Smooth muscle cell (in vitro differentiated cells): ENCODE measurements at regions not wholly inside any gene's neighbourhood (a gene's known extent, or its start where the extent isn't known, plus 50 kb on each side); places are given as distances from the start of the nearest gene placed in this dataset.
A peak's percentile ranks its signal among the peaks of the same experiment; 100 is the strongest.

Source experiments
- DNase-seq: peaks from one replicate; lab custom pipeline; 2025; ENCODE audit not compliant: unreplicated experiment; lab: John Stamatoyannopoulos, UW
- H2AFZ ChIP-seq: fragments of 200-600 bp; sonication (generic); 2 replicates; pipeline ENCODE4 v1.6.0; 2016; ENCODE audit warnings: antibody characterized with exemption, low read depth, mild to moderate bottlenecking
- H3F3A ChIP-seq: fragments of 200-600 bp; sonication (generic); 2 replicates; pipeline ENCODE4 v1.6.0; 2017; ENCODE audit warnings: antibody characterized with exemption, low read depth
- H3K27ac ChIP-seq: fragments of 200-600 bp; sonication (generic); 2 replicates; pipeline ENCODE4 v1.5.1; 2016; ENCODE audit warnings: low read depth, mild to moderate bottlenecking
- H3K27me3 ChIP-seq: fragments of 200-600 bp; sonication (generic); 2 replicates; pipeline ENCODE4 v1.6.1; 2016; ENCODE audit warnings: low read depth, mild to moderate bottlenecking
- H3K36me3 ChIP-seq: fragments of 200-600 bp; sonication (generic); 2 replicates; pipeline ENCODE4 v1.5.1; 2016; ENCODE audit warnings: low read depth
- H3K4me1 ChIP-seq: fragments of 200-600 bp; sonication (generic); 2 replicates; pipeline ENCODE4 v1.5.1; 2016; ENCODE audit warnings: low read depth
- H3K4me2 ChIP-seq: fragments of 200-600 bp; sonication (generic); 2 replicates; pipeline ENCODE4 v1.6.0; 2016; ENCODE audit warnings: mild to moderate bottlenecking
- H3K4me3 ChIP-seq: fragments of 200-600 bp; sonication (generic); 2 replicates; pipeline ENCODE4 v1.5.1; 2016; ENCODE audit warnings: mild to moderate bottlenecking
- H3K79me2 ChIP-seq: fragments of 200-600 bp; sonication (generic); 2 replicates; pipeline ENCODE4 v1.6.0; 2016; ENCODE audit warnings: low read depth, mild to moderate bottlenecking
- H3K9ac ChIP-seq: fragments of 200-600 bp; sonication (generic); 2 replicates; pipeline ENCODE4 v1.6.0; 2016; ENCODE audit warnings: low read depth
- H3K9me3 ChIP-seq: fragments of 200-600 bp; sonication (generic); replicated peaks from 2 replicates; pipeline ENCODE4 v1.5.1; 2016; ENCODE audit warnings: low read depth
- H4K20me1 ChIP-seq: fragments of 200-600 bp; sonication (generic); 2 replicates; pipeline ENCODE4 v1.6.0; 2016; ENCODE audit warnings: low read depth
- WGBS: methylation state at CpG from one replicate; pipeline ENCODE4 v1.1.7; 2016; ENCODE audit warnings: low lambda C conversion rate; 5-methylcytosine and 5-hydroxymethylcytosine counted together
- TF ChIP-seq, protein P1 (sequence below): fragments of 200-600 bp; sonication (generic); IDR thresholded peaks from 2 replicates; pipeline ENCODE4 v1.5.1; 2017; ENCODE audit warnings: borderline replicate concordance, mild to moderate bottlenecking, antibody characterized with exemption; ENCODE audit not compliant: insufficient read depth, poor library complexity, severe bottlenecking

- H3K4me1 ChIP-seq, result no peaks in the 10 kb centered on the region
- H3K27ac ChIP-seq, result peak overlapping the region; percentile 61
- no peaks in the 10 kb centered on the region for H3K79me2 ChIP-seq
- H3F3A ChIP-seq, result peaks cover 7% of the 10 kb centered on the region
- TF ChIP-seq, protein P1, sequence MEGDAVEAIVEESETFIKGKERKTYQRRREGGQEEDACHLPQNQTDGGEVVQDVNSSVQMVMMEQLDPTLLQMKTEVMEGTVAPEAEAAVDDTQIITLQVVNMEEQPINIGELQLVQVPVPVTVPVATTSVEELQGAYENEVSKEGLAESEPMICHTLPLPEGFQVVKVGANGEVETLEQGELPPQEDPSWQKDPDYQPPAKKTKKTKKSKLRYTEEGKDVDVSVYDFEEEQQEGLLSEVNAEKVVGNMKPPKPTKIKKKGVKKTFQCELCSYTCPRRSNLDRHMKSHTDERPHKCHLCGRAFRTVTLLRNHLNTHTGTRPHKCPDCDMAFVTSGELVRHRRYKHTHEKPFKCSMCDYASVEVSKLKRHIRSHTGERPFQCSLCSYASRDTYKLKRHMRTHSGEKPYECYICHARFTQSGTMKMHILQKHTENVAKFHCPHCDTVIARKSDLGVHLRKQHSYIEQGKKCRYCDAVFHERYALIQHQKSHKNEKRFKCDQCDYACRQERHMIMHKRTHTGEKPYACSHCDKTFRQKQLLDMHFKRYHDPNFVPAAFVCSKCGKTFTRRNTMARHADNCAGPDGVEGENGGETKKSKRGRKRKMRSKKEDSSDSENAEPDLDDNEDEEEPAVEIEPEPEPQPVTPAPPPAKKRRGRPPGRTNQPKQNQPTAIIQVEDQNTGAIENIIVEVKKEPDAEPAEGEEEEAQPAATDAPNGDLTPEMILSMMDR, result no peak
- no peaks in the 10 kb centered on the region for H3K36me3 ChIP-seq
- H3K4me2 ChIP-seq, result no peak overlapping the region
- H3K27me3 ChIP-seq, result no peaks in the 10 kb centered on the region
- 79% methylated on average over 2 of the region's 2 CpGs for WGBS
- no peak overlapping the region for H3K4me3 ChIP-seq
- no peaks in the 10 kb centered on the region for H4K20me1 ChIP-seq
- no peaks in the 10 kb centered on the region for H3K9me3 ChIP-seq
- no peak for DNase-seq
- no peak overlapping the region for H3K9ac ChIP-seq
- H2AFZ ChIP-seq, result no peak overlapping the region
Observed at GRCh38 chr6:89024456-89024855, 56.1 kb upstream of the PNRC1 start.

GRCh38 chr6:89023591-89024441 lies 56.7 kb upstream of the PNRC1 start:
- TF ChIP-seq, protein P1, result no peak
- no peaks in the 10 kb centered on the region for H3K79me2 ChIP-seq
- no peak for DNase-seq
- no peak overlapping the region for H3K9ac ChIP-seq
- peaks cover 7% of the 10 kb centered on the region for H3F3A ChIP-seq
- H3K36me3 ChIP-seq, result no peaks in the 10 kb centered on the region
- no peak overlapping the region for H2AFZ ChIP-seq
- H3K4me3 ChIP-seq, result no peak overlapping the region
- H3K27me3 ChIP-seq, result no peaks in the 10 kb centered on the region
- 78% methylated on average over 4 of the region's 4 CpGs for WGBS
- H3K9me3 ChIP-seq, result no peaks in the 10 kb centered on the region
- H3K4me2 ChIP-seq, result no peak overlapping the region
- peak overlapping the region; percentile 61 for H3K27ac ChIP-seq
- no peaks in the 10 kb centered on the region for H4K20me1 ChIP-seq
- no peaks in the 10 kb centered on the region for H3K4me1 ChIP-seq

DNA sequence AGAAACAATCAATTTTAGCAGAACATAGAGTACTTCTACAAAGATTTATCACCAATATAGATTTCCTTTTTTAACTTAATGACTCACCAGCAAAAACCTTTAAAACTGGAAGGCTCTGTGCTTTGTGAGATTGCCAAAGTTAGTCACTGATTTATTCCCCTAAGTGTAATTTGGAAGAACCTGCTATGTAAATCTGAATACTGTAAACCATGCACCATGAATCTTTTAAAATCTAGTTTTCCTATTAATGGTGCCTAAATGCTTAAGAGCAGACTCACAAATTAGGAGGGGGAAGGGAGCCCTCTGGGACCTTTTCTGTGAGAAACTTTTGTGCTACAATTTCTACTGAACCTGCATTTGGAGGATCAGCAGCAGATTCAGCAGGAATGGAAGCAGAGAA lies 57.8 kb upstream of the PNRC1 start:
- Histone ChIP-seq H3K9ac (no peak overlapping the region), H3K36me3 (no peaks in the 10 kb centered on the region), H3K27ac (no peak overlapping the region), H3K9me3 (no peaks in the 10 kb centered on the region), H3K4me2 (no peak overlapping the region), H3F3A (peaks cover 7% of the 10 kb centered on the region), H4K20me1 (no peaks in the 10 kb centered on the region), H3K27me3 (no peaks in the 10 kb centered on the region), H3K4me3 (no peak overlapping the region), H2AFZ (no peak overlapping the region), H3K4me1 (no peaks in the 10 kb centered on the region), H3K79me2 (no peaks in the 10 kb centered on the region)
- DNase-seq, result no peak
- TF ChIP-seq, protein P1, result no peak

GRCh38 chr6:89021629-89022028 lies 58.2 kb upstream of the RNGTT start:
- no peaks in the 10 kb centered on the region for H3K4me1 ChIP-seq
- no peaks in the 10 kb centered on the region for H3K36me3 ChIP-seq
- H3F3A ChIP-seq, result peaks cover 7% of the 10 kb centered on the region
- 70% methylated on average over 4 of the region's 4 CpGs for WGBS
- H4K20me1 ChIP-seq, result no peaks in the 10 kb centered on the region
- no peak overlapping the region for H3K4me3 ChIP-seq
- DNase-seq, result no peak
- no peak overlapping the region for H3K27ac ChIP-seq
- no peak overlapping the region for H3K4me2 ChIP-seq
- no peak overlapping the region for H2AFZ ChIP-seq
- TF ChIP-seq, protein P1, result no peak
- H3K79me2 ChIP-seq, result no peaks in the 10 kb centered on the region
- H3K9ac ChIP-seq, result no peak overlapping the region
- no peaks in the 10 kb centered on the region for H3K27me3 ChIP-seq
- H3K9me3 ChIP-seq, result no peaks in the 10 kb centered on the region
